NCI-H1436 (cell line): ENCODE measurements at regions not wholly inside any gene's neighbourhood (a gene's known extent, or its start where the extent isn't known, plus 50 kb on each side); places are given as distances from the start of the nearest gene placed in this dataset.

ENCODE experiments used
- DNase-seq: peaks from one replicate; lab custom pipeline; 2025; lab: John Stamatoyannopoulos, UW

- no peak for DNase-seq
These were observed 458.6 kb downstream of the MAFB start for GRCh38 chr20:40230486-40230885.

DNA sequence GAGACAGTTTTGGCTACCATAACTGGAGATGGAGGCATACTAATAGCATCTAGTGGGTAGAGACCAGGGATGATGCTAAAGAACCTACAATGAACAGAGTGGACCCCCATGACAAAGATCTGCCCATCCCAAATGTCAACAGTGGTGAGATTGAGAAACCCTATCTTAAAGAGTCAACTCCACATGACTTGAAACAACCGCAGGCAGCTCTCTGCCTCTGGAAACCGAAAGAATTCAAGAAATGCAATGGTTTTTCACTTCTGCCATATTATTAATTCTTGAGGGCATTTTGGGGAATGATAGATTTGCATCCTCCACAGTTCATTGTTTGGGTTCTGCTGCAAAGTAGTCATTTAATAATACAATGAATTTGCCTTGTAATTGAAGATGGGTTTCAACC is 463.4 kb downstream of the MAFB start:
- no peak for DNase-seq

GRCh38 chr20:40223810-40224209 is 465.2 kb downstream of the MAFB start:
- DNase-seq = no peak

GRCh38 chr20:40218971-40219370 is 470.1 kb downstream of the MAFB start:
- no peak for DNase-seq

- no peak for DNase-seq
These were observed 470.6 kb downstream of the MAFB start for GRCh38 chr20:40218316-40218969.

DNA sequence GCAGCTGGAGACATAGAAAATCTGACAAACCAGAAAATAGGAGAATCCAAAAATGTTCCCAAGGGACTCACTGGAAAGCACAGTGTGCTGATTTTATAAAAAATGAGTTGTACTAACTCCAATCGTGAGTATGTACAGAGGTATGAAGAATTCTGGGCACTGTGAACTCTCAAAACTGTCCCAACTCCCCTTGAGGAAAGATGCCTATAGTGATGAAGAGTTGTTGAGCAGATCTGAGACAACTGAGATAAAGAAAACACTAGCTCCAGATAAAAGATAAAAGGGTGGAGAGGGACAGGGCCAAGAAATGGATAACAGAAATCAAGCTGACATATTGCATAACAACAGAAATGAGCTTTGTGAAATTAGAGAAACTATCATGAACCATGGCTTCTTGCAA is 481.4 kb downstream of the MAFB start:
- DNase-seq = no peak

- no peak for DNase-seq
These were observed 483.1 kb downstream of the MAFB start for GRCh38 chr20:40205971-40206370.

DNA sequence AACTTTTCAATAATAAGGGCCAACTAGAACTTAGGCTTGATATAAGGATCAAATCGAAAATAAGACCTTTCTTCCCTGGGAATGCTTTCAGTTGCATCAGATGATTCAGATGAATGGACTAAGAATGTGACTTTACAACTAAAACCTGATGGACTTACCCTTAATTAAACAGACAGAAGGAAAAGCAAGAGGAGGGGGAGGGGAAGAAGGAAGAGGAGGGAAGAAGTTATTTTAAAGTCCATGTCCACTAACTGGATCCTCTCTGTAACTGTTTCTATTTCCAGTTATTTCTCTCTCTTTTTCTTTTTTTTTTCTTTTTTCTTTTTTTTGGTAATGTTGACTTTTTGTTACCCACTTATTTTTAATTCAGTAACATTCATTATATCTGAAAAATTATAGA is 486.0 kb downstream of the MAFB start:
- DNase-seq = no peak

DNA sequence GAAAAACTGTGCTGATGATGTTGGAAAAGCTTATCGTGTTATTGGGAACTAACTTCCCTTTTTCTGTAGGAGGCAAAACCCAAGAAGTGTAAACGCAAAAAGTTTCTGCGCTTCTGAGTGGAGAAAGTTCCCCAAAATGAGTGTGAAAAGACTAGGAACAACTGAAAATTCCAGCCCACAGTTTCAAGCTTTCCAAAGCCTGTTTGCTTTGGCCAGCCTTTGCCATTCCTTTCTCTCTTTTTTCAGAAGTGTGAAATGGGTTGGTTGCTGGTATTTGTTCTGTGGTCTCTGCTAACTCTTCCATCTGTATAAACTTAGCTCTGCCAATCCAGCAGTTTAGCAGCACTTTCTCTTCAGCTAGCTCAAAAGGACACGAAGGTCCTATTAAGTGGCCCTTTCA is 491.3 kb downstream of the MAFB start:
- DNase-seq = no peak

DNA sequence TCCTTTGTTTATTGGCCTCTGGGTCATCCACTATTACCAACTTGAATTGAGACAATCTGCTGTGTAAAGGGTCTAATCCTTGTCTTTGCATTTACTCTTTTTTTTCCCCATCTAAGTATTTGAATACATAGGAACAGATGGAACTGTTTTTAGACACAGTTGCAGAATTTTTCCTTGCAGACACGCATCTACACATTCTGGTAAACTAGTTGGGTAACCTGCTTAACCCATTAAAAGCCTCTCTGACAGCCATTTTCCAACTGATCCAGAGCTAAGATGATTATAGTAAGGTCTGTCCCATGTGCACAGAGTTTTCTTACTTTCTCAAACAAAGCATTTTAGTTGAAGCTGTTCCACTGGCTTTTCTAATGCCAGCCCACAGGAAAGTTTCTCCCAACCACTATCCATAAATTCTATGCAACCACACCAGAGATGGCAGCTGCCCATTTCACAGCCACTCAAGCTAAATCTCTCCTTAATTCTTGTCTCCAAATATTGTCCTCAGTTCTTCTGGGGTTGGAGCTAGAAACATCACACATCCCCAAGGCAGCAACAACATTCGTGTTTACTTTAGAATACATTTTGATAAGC is 492.1 kb downstream of the MAFB start:
- DNase-seq = no peak

DNA sequence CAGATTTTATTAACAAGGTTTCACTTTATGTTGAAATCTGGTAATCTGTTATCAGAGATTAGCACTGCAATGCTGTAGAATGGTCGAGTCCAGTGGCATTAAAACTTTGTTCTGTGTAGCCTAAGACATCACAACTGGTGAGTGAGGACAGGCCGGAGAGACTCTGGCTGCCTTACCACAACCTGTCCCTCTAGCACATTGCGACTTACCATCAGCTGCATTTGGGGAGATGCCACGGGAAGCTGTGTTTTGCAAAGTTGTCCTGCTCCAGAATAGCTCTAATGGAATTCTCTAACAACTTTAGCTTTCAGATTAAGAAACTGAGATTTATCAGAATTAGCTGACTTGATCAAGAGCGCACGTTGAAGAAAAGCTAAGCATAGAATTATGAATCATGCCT is 493.3 kb downstream of the MAFB start:
- no peak for DNase-seq

DNA sequence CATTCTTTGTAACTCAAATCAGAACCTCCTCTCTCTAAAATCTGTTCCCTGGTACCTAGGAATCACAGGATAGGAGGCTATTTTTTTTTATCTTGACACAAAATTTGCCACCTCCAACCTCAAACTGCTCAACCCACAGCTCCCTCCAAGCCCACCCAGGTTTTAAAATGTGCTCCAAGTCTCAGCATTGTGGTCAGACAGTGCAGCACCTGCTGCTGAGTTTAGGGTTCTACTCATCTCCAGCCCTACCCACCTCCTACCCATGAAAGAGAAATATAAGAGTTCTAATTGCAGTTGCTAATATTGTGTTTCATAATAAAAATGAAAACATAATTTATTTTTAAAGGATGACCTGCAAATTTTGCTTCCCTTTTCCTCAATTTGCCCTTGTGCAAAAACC is 496.5 kb downstream of the MAFB start:
- no peak for DNase-seq

GRCh38 chr20:40192081-40192480 is 497.0 kb downstream of the MAFB start:
- no peak for DNase-seq

DNA sequence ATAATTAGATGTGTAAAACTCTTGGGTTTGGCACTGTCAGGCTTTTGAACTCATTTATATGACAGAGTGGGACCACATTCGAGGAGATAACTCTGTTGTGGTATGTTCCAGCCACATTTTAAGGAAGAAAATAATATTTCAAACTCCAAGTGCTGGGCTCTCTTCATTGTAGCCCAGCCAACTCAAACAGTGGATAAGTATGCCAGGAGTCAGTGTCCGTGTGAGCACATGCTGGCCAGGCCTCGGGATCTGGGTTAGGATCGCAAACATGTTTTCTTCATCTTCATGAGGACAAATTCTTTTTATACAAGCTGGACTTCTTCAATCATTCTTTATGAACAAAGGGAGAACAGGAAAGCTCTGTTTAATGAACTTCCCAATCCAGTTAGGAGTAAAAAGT is 497.5 kb downstream of the MAFB start:
- no peak for DNase-seq

GRCh38 chr20:40189621-40190020 is 499.4 kb downstream of the MAFB start:
- DNase-seq = no peak

DNA sequence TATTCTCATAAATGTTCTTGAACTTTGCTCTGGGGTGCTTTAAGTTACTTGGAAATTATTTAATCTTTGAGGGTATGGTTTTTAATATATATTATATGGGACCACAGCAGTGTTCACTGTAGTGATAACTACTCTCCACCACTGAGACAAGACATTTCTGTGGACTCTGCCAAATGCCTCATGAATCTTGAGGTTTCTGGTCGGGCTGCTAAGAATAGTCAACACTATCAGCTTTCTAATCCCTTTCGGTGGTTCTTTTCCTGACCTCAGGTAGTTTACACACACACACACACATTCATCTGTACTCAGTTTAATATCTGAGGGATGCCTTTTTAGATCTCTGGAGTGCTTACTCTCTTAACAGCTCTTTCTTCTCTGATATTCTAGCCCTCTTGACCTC is 500.7 kb downstream of the MAFB start:
- no peak for DNase-seq

GRCh38 chr20:40186826-40187225 is 502.2 kb downstream of the MAFB start:
- no peak for DNase-seq

- DNase-seq = no peak
These were observed 507.4 kb downstream of the MAFB start for GRCh38 chr20:40181676-40182075.

- no peak for DNase-seq
These were observed 512.8 kb downstream of the MAFB start for GRCh38 chr20:40176098-40176841.

- DNase-seq = no peak
These were observed 513.7 kb downstream of the MAFB start for GRCh38 chr20:40175296-40175695.

DNA sequence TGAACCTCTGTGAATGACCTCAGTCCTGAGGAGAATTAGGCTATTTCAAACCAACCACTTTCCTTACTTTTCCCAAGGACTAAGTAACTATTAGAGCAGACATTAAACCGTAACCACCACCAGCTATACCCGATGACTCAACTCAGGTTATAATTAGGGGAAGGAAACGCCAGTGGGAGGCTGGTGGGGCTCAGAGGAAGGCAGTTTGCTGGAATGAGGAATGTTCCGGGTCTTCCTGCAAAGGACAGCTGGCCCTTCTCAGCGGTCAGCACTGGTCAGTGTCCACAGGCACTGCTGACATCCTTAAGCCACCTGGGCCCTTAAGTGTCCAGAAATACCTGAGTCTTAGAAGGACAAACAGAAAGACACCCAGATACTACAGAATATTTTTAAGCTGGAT is 515.2 kb downstream of the MAFB start:
- DNase-seq = no peak

- no peak for DNase-seq
These were observed 519.9 kb downstream of the MAFB start for GRCh38 chr20:40168981-40169620.

GRCh38 chr20:40161391-40161790 is 527.6 kb downstream of the MAFB start:
- DNase-seq = no peak
